COR-L47 (cell line): ENCODE measurements at regions not wholly inside any gene's neighbourhood (a gene's known extent, or its start where the extent isn't known, plus 50 kb on each side); places are given as distances from the start of the nearest gene placed in this dataset.

Source experiments
- DNase-seq: peaks from one replicate; lab custom pipeline; 2025; lab: John Stamatoyannopoulos, UW

GRCh38 chr15:70505936-70506912, 257.1 kb downstream of the UACA start:
- DNase-seq, result no peak

GRCh38 chr15:70505411-70505919, 257.9 kb downstream of the UACA start:
- DNase-seq, result no peak

- DNase-seq, result no peak
Observed at GRCh38 chr15:70504988-70505387, 258.4 kb downstream of the UACA start.

GRCh38 chr15:70504299-70504951, 258.9 kb downstream of the UACA start:
- DNase-seq, result no peak

GRCh38 chr15:70503798-70504298, 259.5 kb downstream of the UACA start:
- DNase-seq, result no peak

GRCh38 chr15:70503073-70503745, 260.1 kb downstream of the UACA start:
- no peak for DNase-seq

GRCh38 chr15:70502529-70502928, 260.8 kb downstream of the UACA start:
- DNase-seq, result no peak

- DNase-seq, result no peak
Observed at GRCh38 chr15:70501849-70502248, 261.5 kb downstream of the UACA start.

GRCh38 chr15:70501121-70501727, 262.1 kb downstream of the UACA start:
- DNase-seq, result no peak

- DNase-seq, result no peak
Observed at GRCh38 chr15:70499791-70500190, 263.6 kb downstream of the UACA start.

- no peak for DNase-seq
Observed at GRCh38 chr15:70498096-70498626, 265.2 kb downstream of the UACA start.

- DNase-seq, result no peak
Observed at GRCh38 chr15:70497661-70498060, 265.7 kb downstream of the UACA start.

- DNase-seq, result no peak
Observed at GRCh38 chr15:70495991-70496599, 267.3 kb downstream of the UACA start.

- peak; percentile 47 for DNase-seq
Observed at GRCh38 chr15:70494852-70495571, 268.3 kb downstream of the UACA start.

GRCh38 chr15:70494517-70494851, 268.9 kb downstream of the UACA start:
- DNase-seq, result no peak

- no peak for DNase-seq
Observed at GRCh38 chr15:70493787-70494516, 269.4 kb downstream of the UACA start.

GRCh38 chr15:70493376-70493775, 270.0 kb downstream of the UACA start:
- no peak for DNase-seq

GRCh38 chr15:70492240-70493177, 270.8 kb downstream of the UACA start:
- DNase-seq, result no peak

GRCh38 chr15:70491641-70492040, 271.7 kb downstream of the UACA start:
- DNase-seq, result no peak
